GM18858 (cell line): ENCODE measurements at regions not wholly inside any gene's neighbourhood (a gene's known extent, or its start where the extent isn't known, plus 50 kb on each side); places are given as distances from the start of the nearest gene placed in this dataset.

Experiments used
- ATAC-seq: cut with Tn5 transposase; IDR thresholded peaks from one replicate; pipeline ENCODE4 v1.9.1; 2021; ENCODE audit not compliant: unreplicated experiment

DNA sequence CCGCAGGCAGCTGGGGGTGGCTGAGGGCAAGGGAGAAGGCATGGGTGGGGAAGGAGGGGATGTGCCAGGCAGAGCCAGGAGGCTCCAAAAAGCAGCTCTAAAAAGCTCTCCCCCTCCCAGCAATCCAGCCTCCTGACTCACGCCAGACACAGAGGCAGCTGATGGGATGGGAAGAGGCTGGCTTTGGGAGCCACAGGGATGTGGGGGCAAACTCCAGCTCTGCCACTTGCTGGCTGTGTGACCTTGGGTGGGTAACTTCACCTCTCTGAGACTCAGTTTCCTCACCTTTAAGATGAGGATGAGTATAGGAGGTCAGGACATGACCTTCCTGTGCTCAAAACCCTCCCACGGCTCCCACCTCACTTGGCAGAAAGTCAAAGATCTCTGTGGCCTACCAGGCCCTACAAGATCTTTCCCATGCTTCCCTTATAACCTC, 148.9 kb downstream of the CEBPB start:
- no peak for ATAC-seq

DNA sequence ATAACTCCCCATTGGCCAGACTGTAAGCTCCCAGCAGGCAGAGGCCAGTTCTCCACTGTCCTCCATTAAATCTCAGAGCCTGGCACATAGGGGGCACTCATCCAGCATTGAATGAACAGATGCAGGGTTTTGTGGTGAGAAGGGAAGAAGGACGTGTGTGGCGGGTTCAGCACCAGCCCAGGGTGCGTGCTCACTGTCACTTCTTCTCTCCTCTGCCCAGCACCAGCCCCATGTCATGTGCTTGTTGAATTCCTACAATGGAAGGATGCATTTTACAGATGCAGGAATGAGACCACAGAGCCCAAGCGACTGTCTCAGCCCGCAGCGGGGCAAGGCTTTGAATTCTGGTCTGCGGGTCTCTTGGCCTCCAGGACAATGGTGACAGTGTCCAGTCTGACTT, 149.9 kb downstream of the CEBPB start:
- ATAC-seq: no peak

DNA sequence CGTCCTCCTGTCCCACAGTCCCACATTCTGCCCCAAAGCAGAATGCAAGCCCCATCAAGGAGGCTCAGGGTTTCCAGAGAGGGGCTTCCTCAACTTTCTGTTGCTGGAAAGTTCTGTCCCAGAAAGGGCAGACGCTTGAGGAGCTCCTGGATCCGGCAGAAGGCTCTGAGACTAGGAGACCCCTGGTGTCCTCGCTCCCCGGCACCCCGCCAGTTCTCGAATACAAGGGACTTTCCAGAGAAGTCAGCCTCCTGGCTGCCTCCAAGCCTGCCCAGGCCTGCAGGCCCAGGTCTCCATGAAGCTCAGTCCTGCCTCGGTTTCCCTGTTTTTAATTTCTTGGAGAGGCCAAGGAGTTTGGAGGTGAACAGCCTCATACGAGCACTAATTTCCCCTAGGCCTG, 150.4 kb downstream of the CEBPB start:
- no peak for ATAC-seq

DNA sequence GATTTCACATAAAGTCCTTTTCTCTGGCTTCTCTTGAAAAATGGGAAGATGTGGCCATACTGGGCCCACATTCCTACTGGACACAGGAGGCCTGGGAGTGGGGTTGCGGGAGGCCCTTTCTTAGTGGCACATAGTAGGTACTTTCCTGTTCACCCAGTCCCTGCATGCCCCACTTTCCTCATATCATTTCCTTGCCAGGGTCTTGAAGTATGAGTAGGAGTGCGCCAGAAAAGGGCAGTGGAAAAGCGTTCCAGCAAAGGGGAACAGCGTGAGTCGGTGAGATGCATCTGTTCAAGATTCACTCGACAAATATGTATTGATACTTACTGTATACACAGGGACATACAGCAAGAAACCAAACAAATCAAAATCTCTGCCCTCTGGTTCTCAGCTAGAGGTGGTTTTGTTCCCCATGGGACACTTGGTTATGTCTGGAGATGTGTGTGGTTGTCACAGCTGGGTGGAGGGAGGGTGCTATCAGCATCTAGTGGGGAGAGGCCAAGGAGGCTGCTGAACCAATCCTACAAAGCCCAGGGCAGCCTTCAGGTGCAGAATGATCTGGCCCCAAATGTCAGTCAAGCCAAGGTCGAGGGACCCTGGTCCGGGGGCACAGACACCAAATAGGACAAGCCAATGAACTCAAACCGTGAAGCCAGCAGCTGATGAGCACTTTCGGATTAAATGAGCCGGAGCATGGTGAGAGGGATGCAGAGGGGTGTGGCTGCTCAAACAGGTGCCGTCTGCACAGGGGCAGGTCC, 151.4 kb downstream of the CEBPB start:
- no peak for ATAC-seq

DNA sequence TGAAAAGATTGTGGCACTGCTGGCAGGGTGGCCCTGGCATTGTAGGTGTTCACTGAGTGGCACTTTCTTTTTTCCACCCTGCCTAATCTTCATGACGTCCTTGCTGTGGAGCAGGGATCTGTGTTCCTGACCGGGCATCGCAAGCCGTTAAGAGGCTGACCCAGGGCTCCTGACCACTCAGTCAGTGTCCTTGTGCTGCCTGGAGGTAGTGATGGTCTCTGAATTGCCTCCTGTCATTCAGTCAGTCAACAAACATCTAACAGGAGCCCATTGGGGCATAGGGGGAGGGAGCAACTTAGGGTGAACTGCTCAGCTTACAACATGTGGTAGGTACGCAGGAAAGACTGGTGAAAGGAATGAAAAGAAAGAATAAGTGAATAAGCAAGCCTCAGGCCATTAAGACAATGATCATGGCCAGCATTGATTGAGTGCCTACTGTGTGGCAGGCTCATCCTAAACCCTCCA, 152.0 kb downstream of the CEBPB start:
- no peak for ATAC-seq

DNA sequence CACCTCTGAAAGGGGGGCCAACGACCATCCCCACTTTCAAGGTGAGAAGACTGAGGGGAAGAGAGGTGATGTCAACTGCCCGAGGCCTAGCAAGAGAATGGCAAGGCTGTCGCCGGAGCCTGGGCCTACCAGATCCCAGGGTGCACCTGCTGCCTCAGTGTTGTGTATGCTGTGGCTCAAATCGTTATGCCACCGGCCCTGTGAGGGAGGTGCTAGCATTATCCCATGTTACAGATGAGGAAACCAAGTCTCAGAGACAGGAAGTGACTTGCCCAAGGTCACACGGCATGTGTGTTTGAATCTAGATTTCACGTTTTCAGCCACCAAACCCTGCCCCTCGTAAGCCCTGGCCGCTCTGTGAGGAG, 152.5 kb downstream of the CEBPB start:
- ATAC-seq: no peak

DNA sequence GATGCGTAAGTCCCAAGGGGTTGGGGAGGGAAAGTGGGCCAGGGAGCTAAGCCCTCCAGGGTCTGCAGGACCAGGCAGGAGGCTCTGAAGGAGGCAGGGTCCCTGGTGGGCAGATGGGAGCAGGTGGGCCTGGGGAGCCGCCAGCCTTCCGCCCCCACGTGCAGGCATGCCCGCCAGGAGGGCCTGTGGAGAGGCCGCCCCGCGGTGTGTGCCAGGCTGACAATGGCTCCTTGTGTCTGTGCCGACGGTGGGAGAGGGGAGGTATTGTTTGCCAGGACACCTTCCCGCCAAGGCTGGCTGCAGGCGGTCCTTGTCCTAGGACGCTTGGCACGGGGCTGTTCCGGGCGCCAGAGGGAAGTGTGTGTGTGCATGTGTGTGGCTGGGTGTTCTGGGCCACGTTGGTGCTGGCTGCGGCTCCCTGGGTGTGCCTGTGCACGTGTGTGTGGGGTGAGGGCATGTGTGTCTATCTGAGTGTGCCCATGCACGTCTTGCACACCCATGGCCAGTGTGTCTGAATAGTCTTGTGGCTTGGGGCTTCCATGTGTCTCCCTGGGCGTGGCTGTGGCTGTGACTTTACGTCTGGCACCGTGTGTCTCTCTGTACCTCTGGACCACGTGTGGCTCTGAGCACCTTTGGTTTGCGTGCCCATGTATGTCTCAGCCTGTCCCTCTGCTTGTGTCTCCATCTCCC, 153.0 kb downstream of the CEBPB start:
- ATAC-seq: no peak

DNA sequence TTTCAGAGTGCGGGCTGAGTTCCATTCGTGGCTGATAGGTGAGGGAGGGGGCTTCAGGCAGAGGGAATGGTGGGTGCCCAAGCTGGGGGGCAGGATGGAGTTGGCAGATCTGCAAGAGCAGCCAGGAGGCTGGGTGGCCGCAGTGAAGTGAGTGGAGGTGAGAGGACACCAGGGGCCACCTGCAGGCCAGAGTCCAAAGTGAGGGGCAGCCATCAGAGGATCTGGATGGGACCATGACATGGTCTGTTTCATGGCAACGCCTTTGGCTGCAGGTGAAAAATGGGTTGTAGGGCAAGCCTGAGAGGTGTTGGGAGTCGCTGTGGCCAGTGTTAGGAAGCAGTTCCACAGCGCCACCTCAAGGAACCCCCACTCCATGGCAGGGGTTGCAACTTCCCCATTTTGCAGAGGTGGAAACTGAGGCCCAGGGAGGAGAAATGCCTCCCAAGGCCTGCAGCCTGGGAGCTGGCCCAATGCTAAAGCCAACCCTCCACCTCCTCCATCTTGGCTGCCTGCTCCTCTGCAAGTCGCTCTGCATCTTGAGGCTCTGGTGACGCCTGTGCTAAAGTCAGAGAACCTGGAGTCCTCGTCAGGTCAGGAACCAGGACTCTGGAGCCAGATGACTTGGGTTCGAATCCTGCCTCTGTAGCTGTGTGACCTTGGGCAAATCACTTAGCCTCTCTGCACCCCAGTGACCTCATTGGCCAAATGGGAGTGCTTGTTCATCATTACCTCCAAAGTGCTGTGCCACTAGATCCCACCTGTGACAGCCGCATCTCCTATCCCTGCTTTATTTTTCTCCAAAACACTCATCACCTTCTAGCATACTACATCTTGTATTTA, 153.8 kb downstream of the CEBPB start:
- no peak for ATAC-seq

DNA sequence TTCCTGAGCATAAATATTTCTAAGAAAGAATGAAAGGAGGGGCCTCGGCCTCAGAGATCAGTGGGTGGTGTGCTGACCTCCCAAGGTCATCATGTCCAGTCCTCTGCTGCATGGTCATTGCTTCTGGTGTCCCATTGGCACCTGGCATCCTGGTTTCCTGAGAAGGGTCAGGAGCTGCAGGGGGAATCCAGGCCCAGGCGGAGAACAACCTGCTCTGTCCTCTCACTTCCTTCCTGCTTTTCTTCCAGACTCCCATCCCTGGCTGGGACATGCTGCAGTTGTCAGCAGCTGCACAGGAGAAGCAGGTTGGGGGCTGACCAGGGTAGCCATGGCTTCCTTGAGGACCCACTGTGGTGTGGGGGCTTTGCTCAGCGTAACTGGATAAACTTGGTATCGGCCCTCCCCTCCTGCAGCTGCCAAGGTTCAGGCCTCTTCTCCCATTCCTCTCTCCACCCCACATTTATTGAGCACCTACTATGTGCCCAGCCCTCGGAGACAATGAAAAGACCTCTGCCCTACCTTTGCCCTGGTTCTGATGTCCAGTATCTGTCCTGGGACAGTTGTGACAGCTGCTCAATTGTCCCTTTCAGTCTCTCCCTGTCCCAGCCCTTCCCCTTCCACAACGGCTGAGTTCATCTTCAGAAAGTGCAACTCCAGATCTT, 155.2 kb downstream of the CEBPB start:
- ATAC-seq: no peak

DNA sequence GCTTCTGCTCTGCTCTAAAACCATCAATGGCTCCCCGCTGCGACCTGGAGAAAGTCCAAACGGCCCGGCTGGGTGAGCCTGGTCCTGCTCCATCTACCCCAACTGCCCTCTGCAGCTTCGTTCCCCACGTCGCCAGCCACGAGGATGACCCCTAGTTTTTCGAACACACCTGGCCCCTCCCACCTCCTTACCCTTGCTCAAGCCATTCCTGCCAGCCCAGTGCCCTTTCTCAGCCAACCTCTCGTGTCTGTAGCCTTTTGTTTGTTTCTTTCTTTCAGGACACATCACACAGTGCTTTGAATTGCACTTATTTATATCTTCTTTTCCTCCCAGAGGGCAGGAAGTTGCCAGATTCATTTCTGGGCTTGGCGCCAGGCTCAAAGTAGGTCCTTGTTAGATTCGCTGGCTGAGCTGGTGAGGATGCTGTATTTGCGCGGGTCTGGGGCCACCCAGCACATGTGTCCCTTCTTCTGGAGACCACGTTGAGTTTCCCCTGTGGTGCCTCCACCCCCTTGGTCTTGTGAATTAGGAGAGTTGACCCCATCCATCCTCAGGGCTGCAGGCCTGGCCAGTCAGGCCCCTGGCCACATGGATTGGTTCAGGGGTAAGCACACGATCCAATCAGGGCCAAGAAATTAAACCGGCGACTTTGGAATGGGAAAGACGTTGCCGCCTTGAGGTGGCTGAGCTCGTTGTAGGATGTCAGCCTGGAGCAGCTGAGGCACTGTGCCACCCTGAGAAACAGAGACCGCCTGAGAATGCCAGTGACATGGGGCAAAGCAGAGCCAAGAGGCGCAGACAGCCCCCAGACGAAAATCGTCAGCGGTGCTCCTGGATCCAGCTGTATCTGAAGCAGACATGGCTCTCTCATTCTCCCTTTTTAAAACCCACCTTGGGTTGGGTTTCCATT, 156.0 kb downstream of the CEBPB start:
- no peak for ATAC-seq

DNA sequence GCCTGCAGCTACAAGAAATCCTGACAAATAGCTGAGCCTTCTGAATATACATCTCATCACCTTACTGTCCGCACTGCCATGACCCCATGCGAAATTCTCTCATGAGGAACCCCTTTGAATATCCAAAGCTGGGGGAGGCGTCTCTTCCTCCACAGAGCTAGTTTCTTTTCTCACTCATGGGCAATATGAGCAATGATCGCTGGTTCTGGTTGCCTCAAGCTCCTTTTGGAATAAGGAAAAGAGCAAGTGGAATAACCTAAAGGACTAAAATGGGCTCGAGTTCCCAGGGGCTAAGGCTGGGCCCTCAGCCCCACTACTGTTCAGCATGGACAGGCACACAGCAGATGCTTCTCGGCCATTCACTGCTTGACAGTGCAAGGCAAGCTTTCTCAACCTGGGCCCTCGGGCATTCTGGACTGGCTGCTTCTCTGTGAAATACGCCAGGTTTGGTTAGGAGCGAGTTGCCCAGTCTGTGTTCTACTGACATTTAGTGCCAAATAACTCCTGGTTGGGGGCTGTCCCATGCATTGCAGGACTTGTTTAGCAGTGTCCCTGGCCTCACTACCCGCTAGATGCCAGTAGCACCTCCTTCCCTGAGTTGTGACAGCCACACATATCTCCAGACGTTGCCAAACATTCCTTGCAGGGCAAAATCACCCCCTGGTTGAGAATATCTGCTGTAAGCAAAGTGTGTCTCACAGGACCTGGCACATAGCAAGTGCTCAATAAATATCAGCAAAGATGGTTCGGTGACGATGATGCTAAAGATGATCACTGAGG, 156.8 kb downstream of the CEBPB start:
- no peak for ATAC-seq

DNA sequence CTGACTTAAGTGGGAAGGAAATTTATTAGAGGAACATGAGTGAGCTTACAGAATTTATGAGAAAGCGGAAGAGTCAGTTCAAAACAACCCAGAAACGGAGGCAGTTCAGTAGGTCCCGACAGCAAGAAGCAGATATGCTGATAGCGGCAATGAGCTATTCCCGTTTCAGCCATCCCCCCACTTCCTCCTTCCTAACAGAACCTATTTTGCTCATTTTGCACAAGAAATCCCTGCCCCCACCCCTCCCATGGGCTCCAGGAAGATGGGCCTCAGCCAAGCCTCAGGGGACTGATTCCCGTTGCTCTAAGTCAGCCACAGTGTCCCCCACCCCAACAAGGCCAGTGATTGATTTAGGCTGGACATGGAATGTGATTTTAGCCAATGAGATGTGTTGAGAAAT, 157.5 kb downstream of the CEBPB start:
- no peak for ATAC-seq

DNA sequence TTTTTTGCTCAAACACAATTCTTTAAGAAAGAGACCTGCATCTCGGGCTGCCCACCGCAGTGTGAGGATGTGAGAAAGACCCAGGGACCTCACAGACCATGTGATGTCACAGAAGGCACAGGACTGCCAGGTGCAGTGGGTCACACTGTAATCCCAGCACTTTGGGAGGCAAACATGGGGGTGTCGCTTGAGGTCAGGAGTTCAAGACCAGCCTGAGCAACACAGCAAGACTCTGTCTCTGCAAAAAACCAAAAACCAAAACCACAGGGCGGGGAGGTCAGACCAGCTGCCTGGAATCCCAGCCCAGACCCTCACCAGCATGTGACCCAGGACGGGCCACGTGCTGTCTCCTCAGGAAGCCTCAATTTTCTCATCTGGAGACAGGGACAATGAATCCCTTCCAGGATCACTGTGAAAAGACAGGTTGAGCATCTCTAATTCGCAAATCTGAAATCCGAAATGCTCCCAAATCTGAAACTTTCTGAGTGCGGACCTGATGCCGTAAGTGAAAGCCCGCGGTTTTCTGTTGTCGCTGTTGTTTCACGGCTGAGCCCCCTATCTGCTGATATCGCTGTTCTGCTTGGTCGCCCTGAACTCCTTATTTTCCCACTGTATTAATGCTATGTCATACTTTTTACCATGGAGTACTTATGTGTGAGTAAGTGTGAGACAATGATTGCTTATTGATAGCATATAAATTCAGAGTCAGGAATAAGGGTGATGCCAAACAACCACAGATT, 159.5 kb upstream of the PTPN1 start:
- no peak for ATAC-seq

DNA sequence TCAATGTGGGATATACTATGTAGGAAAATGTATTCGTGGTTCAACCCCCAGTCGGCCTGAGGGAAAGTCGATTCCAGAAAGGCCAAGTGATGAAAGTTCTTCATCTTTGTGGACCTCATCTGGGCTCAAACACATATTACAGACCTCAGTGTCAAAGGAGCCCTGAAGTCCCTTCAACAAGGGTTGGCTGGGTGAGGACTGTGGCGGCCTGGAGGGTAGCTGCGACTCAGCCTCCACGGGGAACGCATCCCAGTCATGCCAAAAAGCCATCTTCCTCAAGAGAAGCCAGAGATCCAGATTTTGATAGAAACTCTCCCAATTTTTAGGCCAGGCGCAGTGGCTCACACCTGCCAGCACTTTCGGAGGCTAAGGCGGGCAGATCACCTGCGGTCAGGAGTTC, 158.6 kb upstream of the PTPN1 start:
- no peak for ATAC-seq

DNA sequence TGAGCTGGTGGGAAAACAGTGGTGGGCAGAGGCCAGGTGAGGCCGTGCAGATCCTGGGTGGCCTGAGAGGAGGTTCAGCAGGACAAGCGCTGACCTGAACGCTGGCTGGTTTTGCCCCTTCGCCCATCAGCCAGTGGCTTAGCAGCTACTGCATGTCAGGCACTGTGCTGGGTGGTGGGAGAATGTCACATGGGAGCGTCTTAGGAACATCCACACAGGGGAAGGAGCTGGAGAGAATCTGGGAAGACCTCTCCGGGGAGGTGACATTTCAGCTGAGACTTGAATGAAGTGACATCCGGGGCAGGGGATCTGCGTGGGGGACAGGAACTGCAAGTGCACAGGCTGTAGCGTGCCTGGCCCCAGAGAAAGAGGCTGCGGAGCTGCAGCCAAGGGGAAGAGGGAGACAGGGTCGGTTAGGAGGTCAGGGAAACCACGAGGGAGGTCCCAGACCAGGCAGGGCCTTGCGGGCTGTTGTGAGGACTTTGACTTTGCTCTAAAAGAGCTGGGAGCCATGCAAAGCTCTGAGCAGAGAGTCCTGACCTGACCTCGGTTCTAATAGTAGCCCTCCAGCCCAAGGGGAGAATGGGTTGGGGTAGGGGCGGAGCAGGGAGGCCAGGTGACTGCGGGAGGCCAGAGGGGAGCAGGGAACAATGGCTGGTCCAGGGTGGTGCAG, 156.8 kb upstream of the PTPN1 start:
- no peak for ATAC-seq

DNA sequence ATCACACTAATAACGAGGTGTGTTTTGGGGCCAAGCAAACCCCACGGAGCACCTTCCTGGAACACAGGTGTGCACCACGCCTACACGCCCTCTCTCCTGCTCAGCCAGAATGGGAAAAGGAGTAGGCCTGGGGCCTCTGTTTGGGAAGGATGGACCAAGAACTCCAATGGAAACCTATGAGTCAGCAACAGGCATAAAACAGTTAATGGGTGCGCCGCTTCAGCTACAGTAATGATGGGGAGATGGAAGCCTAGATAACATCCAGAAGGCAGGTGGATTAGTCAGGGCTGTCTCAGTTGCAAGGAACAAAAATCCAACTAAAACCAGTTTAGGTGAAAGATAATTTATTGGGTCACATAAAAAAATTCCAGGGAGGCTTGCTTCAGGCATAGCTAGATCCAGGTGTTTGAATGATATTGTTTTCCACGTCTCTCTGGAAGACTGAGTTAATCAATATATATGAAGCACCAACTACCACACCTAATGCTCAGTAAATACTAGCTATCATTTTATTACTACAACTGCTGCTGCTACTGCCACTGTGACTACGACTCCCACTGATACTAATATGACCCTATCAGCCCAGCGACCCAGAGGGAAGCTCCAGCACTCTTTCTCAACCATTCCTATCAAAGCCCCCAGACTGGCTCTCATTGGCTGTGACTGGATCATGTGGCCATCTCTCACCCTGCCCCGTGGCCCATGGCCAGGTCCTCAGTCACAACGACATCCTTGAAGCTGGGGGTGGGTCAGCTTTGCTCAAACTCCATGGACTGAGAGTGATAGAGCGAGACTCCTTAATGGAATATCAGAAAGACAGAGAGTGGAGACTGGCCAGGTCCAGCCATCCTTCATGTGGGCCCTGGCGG, 155.2 kb upstream of the PTPN1 start:
- no peak for ATAC-seq
